Ishikawa (cell line): ENCODE measurements at regions not wholly inside any gene's neighbourhood (a gene's known extent, or its start where the extent isn't known, plus 50 kb on each side); places are given as distances from the start of the nearest gene placed in this dataset.

Experiments used
- CEBPB ChIP-seq: IDR thresholded peaks from 2 replicates; pipeline ENCODE4 v1.6.1; 2012
- EP300 ChIP-seq: IDR thresholded peaks from 2 replicates; pipeline ENCODE4 v1.6.1; 2012; ENCODE audit warnings: borderline replicate concordance
- NFIC ChIP-seq: IDR thresholded peaks from 2 replicates; pipeline ENCODE4 v1.6.1; 2012
- RAD21 ChIP-seq: IDR thresholded peaks from 2 replicates; pipeline ENCODE4 v1.6.1; 2012; ENCODE audit warnings: low read depth
- TAF1 ChIP-seq: IDR thresholded peaks from 2 replicates; pipeline ENCODE4 v1.6.1; 2012; ENCODE audit warnings: low read depth, mild to moderate bottlenecking
- YY1 ChIP-seq: IDR thresholded peaks from 2 replicates; pipeline ENCODE4 v1.6.1; 2012; ENCODE audit warnings: low read depth
- ZBTB7A ChIP-seq: IDR thresholded peaks from 2 replicates; pipeline ENCODE4 v1.6.1; 2012; ENCODE audit warnings: low read depth
- TF ChIP-seq, protein P1 (sequence below): IDR thresholded peaks from 2 replicates; pipeline ENCODE4 v1.6.1; 2012
- TF ChIP-seq, protein P2 (sequence below): IDR thresholded peaks from 2 replicates; pipeline ENCODE4 v1.6.1; 2012; ENCODE audit warnings: low read depth, mild to moderate bottlenecking
- TF ChIP-seq, protein P3 (sequence below): IDR thresholded peaks from 2 replicates; pipeline ENCODE4 v1.6.1; 2012

- TF ChIP-seq, protein P1, sequence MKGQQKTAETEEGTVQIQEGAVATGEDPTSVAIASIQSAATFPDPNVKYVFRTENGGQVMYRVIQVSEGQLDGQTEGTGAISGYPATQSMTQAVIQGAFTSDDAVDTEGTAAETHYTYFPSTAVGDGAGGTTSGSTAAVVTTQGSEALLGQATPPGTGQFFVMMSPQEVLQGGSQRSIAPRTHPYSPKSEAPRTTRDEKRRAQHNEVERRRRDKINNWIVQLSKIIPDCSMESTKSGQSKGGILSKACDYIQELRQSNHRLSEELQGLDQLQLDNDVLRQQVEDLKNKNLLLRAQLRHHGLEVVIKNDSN: no peak
- TF ChIP-seq, protein P2, sequence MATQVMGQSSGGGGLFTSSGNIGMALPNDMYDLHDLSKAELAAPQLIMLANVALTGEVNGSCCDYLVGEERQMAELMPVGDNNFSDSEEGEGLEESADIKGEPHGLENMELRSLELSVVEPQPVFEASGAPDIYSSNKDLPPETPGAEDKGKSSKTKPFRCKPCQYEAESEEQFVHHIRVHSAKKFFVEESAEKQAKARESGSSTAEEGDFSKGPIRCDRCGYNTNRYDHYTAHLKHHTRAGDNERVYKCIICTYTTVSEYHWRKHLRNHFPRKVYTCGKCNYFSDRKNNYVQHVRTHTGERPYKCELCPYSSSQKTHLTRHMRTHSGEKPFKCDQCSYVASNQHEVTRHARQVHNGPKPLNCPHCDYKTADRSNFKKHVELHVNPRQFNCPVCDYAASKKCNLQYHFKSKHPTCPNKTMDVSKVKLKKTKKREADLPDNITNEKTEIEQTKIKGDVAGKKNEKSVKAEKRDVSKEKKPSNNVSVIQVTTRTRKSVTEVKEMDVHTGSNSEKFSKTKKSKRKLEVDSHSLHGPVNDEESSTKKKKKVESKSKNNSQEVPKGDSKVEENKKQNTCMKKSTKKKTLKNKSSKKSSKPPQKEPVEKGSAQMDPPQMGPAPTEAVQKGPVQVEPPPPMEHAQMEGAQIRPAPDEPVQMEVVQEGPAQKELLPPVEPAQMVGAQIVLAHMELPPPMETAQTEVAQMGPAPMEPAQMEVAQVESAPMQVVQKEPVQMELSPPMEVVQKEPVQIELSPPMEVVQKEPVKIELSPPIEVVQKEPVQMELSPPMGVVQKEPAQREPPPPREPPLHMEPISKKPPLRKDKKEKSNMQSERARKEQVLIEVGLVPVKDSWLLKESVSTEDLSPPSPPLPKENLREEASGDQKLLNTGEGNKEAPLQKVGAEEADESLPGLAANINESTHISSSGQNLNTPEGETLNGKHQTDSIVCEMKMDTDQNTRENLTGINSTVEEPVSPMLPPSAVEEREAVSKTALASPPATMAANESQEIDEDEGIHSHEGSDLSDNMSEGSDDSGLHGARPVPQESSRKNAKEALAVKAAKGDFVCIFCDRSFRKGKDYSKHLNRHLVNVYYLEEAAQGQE: no peak
- no peak for TF ChIP-seq CEBPB
- TF ChIP-seq, protein P3, sequence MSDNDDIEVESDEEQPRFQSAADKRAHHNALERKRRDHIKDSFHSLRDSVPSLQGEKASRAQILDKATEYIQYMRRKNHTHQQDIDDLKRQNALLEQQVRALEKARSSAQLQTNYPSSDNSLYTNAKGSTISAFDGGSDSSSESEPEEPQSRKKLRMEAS: no peak
- TF ChIP-seq NFIC: no peak
- TF ChIP-seq TAF1: no peak
- TF ChIP-seq YY1: no peak
- TF ChIP-seq RAD21: no peak
- no peak for TF ChIP-seq ZBTB7A
- TF ChIP-seq EP300: no peak
These were observed 530.0 kb downstream of the CCDC171 start for GRCh38 chr9:16082796-16083195.
